Panc1 (cell line): ENCODE measurements at regions not wholly inside any gene's neighbourhood (a gene's known extent, or its start where the extent isn't known, plus 50 kb on each side); places are given as distances from the start of the nearest gene placed in this dataset.
A peak's percentile ranks its signal among the peaks of the same experiment; 100 is the strongest.

Experiments used
- ATAC-seq: fragments of 200-7000 bp; cut with Tn5 transposase; 2 replicates; pipeline ENCODE4 v1.9.1; 2020; ENCODE audit warnings: mild to moderate bottlenecking, moderate library complexity
- BruUV-seq: library from RNA; stranded (reverse); fragments of 400-500 nt; replicated peaks from 2 replicates; lab custom pipeline; 2021; lab: Mats Ljungman, UMichigan
- CTCF ChIA-PET: fragments of 300-600 bp; sonication (Branson Sonifier 250); formaldehyde crosslinking; loops from one replicate; lab custom pipeline; 2022; ENCODE audit warnings: antibody characterized with exemption; lab: Charles Lee
- POLR2A ChIA-PET: fragments of 300-600 bp; sonication (Branson Sonifier 250); formaldehyde crosslinking; loops from one replicate; lab custom pipeline; 2022; ENCODE audit warnings: antibody characterized with exemption; lab: Charles Lee
- DNase-seq: peaks from one replicate; pipeline ENCODE4 v3.0.0-alpha.2; 2010; ENCODE audit warnings: low read depth, low spot score
- H3K27ac ChIP-seq: 2 replicates; pipeline ENCODE4 v1.5.1; 2011; ENCODE audit warnings: mild to moderate bottlenecking, low read length, inconsistent platforms
- H3K27me3 ChIP-seq: fragments of 200-500 bp; sonication (Bioruptor generic); 2 replicates; pipeline ENCODE4 v1.6.0; 2014; ENCODE audit warnings: low read length, inconsistent platforms; ENCODE audit not compliant: control insufficient read depth, insufficient read depth
- H3K36me3 ChIP-seq: fragments of 200-500 bp; sonication (Bioruptor generic); 2 replicates; pipeline ENCODE4 v1.5.1; 2014; ENCODE audit warnings: inconsistent platforms, mild to moderate bottlenecking, low read length, moderate library complexity; ENCODE audit not compliant: control insufficient read depth, insufficient read depth
- H3K4me1 ChIP-seq: 2 replicates; pipeline ENCODE4 v1.5.1; 2011; ENCODE audit warnings: inconsistent platforms, mild to moderate bottlenecking, low read length, moderate library complexity; ENCODE audit not compliant: control insufficient read depth, insufficient read depth
- H3K4me3 ChIP-seq, 2 experiments: 2 replicates each; pipeline ENCODE4 v1.5.1; 2011 to 2012; ENCODE audit warnings: low read depth in 2 of 2, low read length in 2 of 2, mild to moderate bottlenecking in 2 of 2, inconsistent platforms in 1 of 2, moderate library complexity in 1 of 2
- H3K9me3 ChIP-seq: fragments of 200-500 bp; sonication (Bioruptor generic); 2 replicates; pipeline ENCODE4 v1.5.1; 2014; ENCODE audit warnings: low read depth, mild to moderate bottlenecking, inconsistent platforms, low read length, moderate library complexity; ENCODE audit not compliant: control insufficient read depth, insufficient read depth
- POLR2AphosphoS5 ChIP-seq: IDR thresholded peaks from 2 replicates; pipeline ENCODE4 v1.6.1; 2012; ENCODE audit warnings: mild to moderate bottlenecking, low read depth, low read length, moderate library complexity
- SIN3A ChIP-seq: IDR thresholded peaks from 2 replicates; pipeline ENCODE4 v1.6.1; 2012; ENCODE audit warnings: low read depth, mild to moderate bottlenecking, low read length, moderate library complexity, borderline replicate concordance; ENCODE audit not compliant: insufficient read depth
- TCF7L2 ChIP-seq: IDR thresholded peaks from 2 replicates; pipeline ENCODE4 v1.6.1; 2011; ENCODE audit warnings: mild to moderate bottlenecking, low read depth, low read length, inconsistent platforms
- in situ Hi-C: cut with HindIII; loops from 2 replicates; pipeline ENCODE4 v1.10.0; 2016; ENCODE audit warnings: low sequenced_read_pairs, low pct_unique_long_range_greater_than_20kb
- intact Hi-C: fragments of 100-400 bp; cut with micrococcal nuclease; formaldehyde crosslinking; loops from one replicate; pipeline ENCODE4 v1.10.0; 2022; ENCODE audit not compliant: unreplicated experiment
- TF ChIP-seq, protein P1 (sequence below): fragments of 450-650 bp; IDR thresholded peaks from 2 replicates; pipeline ENCODE4 v1.5.1; 2017; ENCODE audit warnings: mild to moderate bottlenecking
- TF ChIP-seq, protein P2 (sequence below), 2 experiments: IDR thresholded peaks; 2 replicates each; pipeline ENCODE4 v1.6.1; 2011 to 2012; ENCODE audit warnings: low read depth in 2 of 2, control low read depth in 1 of 2, low read length in 1 of 2, mild to moderate bottlenecking in 1 of 2, moderate library complexity in 1 of 2; ENCODE audit not compliant: insufficient read depth in 1 of 2

DNA sequence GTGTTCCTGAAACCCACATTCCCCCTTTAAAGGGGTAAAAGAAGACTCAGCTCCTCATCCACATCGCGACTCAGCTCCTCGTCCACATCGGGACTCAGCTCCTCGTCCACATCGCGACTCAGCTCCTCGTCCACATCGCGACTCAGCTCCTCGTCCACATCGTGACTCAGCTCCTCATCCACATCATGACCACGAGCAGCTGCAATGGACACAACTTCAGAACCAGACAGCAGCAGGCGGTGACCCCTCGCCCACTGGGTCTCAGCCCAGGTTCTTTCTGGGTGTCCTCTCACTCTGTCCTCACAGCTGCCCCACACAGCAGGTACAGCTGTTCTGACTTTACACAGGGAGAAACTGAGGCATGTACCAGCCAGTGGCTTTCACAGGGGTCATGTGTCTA is 163.5 kb upstream of the SALL3 start:
- ChIA-PET POLR2A (interaction anchor here (0.6 kb wide), 1 partner anchor 8 kb away, joined by 3 read pairs; no protein-coding TSS in a partner anchor), CTCF (no interaction called here)
- intact Hi-C loops, result no loop called here

DNA sequence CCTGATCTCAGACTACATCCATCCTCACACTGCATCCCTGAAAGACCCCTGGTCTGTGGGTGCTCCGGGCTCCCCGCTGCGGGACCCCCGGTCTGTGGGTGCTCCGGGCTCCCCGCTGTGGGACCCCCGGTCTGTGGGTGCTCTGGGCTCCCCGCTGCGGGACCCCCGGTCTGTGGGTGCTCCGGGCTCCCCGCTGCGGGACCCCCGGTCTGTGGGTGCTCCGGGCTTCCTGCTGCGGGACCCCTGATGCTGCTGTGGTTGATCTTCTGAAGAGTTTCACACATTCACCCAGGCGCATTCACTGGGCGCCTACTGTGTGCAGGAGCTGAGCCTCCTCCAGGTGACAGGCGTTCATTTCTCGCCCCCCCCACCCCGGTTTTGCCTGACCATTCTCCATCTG is 162.7 kb upstream of the SALL3 start:
- BruUV-seq, result no TSS peak
- CTCF ChIA-PET, result no interaction called here
- TF ChIP-seq, protein P1, sequence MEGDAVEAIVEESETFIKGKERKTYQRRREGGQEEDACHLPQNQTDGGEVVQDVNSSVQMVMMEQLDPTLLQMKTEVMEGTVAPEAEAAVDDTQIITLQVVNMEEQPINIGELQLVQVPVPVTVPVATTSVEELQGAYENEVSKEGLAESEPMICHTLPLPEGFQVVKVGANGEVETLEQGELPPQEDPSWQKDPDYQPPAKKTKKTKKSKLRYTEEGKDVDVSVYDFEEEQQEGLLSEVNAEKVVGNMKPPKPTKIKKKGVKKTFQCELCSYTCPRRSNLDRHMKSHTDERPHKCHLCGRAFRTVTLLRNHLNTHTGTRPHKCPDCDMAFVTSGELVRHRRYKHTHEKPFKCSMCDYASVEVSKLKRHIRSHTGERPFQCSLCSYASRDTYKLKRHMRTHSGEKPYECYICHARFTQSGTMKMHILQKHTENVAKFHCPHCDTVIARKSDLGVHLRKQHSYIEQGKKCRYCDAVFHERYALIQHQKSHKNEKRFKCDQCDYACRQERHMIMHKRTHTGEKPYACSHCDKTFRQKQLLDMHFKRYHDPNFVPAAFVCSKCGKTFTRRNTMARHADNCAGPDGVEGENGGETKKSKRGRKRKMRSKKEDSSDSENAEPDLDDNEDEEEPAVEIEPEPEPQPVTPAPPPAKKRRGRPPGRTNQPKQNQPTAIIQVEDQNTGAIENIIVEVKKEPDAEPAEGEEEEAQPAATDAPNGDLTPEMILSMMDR, result no peak
- TF ChIP-seq, protein P2, sequence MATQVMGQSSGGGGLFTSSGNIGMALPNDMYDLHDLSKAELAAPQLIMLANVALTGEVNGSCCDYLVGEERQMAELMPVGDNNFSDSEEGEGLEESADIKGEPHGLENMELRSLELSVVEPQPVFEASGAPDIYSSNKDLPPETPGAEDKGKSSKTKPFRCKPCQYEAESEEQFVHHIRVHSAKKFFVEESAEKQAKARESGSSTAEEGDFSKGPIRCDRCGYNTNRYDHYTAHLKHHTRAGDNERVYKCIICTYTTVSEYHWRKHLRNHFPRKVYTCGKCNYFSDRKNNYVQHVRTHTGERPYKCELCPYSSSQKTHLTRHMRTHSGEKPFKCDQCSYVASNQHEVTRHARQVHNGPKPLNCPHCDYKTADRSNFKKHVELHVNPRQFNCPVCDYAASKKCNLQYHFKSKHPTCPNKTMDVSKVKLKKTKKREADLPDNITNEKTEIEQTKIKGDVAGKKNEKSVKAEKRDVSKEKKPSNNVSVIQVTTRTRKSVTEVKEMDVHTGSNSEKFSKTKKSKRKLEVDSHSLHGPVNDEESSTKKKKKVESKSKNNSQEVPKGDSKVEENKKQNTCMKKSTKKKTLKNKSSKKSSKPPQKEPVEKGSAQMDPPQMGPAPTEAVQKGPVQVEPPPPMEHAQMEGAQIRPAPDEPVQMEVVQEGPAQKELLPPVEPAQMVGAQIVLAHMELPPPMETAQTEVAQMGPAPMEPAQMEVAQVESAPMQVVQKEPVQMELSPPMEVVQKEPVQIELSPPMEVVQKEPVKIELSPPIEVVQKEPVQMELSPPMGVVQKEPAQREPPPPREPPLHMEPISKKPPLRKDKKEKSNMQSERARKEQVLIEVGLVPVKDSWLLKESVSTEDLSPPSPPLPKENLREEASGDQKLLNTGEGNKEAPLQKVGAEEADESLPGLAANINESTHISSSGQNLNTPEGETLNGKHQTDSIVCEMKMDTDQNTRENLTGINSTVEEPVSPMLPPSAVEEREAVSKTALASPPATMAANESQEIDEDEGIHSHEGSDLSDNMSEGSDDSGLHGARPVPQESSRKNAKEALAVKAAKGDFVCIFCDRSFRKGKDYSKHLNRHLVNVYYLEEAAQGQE (IDR thresholded peaks at IDR 0.05; ENCODE audit: insufficient read depth in 1 of 2, low read depth in 2 of 2, low read length in 1 of 2), result no peak
- TF ChIP-seq POLR2AphosphoS5 (no peak), TCF7L2 (no peak), SIN3A (no peak)
- POLR2A ChIA-PET, result no interaction called here
- ATAC-seq (no peak), DNase-seq (no peak)
- intact Hi-C loops, result no loop called here
- no peaks in the 10 kb centered on the region for H3K36me3 ChIP-seq
- no peaks in the 10 kb centered on the region; the same call in 1 of the 2 replicates for H3K4me1 ChIP-seq
- H3K27ac ChIP-seq, result no peak overlapping the region
- in situ Hi-C loops, result no loop called here
- no peak overlapping the region for H3K4me3 ChIP-seq
- no peaks in the 10 kb centered on the region for H3K9me3 ChIP-seq
- peaks cover 45% of the 10 kb centered on the region for H3K27me3 ChIP-seq

More for the DNA sequence above, 163.5 kb upstream of the SALL3 start:
- BruUV-seq, result no TSS peak
- Histone ChIP-seq H3K4me3 (no peak overlapping the region), H3K9me3 (no peaks in the 10 kb centered on the region), H3K4me1 (no peaks in the 10 kb centered on the region; the same call in 1 of the 2 replicates), H3K36me3 (no peaks in the 10 kb centered on the region), H3K27me3 (peaks cover 37% of the 10 kb centered on the region), H3K27ac (no peak overlapping the region)
- DNase-seq, result no peak
- 0 out of 2 replicates have a peak, but pooled peaks have one; percentile 20 for ATAC-seq
- TF ChIP-seq TCF7L2 (no peak), POLR2AphosphoS5 (no peak)
- TF ChIP-seq, protein P2 (IDR thresholded peaks at IDR 0.05; ENCODE audit: insufficient read depth in 1 of 2, low read depth in 2 of 2, low read length in 1 of 2), result no peak
- in situ Hi-C loops, result no loop called here
